ENCODE measurements at regions not wholly inside any gene's neighbourhood (a gene's known extent, or its start where the extent isn't known, plus 50 kb on each side); places are given as distances from the start of the nearest gene placed in this dataset.

DNA sequence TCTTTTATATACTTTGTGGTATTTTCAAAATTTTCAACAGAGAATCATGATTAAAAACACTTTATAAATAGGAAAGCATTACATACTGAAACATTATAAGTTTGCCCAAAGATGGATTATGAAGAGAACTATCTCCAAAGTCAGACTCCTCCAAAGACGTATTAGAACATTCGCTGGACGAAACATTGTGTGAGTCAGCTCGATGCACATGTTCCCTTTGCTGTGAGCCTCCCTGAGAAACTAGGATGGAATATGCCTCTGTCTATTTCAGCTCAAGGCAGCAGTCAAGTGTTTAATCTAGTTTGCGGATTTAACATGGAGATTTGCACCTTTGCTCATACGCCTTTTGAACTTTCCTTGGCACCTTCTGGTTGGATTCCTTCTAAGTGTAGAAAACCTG is 92.2 kb upstream of the NCKAP5 start:
- Histone ChIP-seq H3K9ac (ENCODE audit: low read length in 3 of 3) (no peak overlapping the region), H3K4me1 (ENCODE audit: control insufficient read depth in 2 of 3, insufficient read depth in 2 of 3, low read depth in 1 of 3, low read length in 3 of 3) (no peaks in the 10 kb centered on the region), H3K27ac (ENCODE audit: low read depth in 2 of 2, low read length in 2 of 2) (no peak overlapping the region), H3K27me3 (ENCODE audit: control insufficient read depth, insufficient read depth, low read length) (no peaks in the 10 kb centered on the region), H3K9me3 (ENCODE audit: control insufficient read depth in 2 of 3, insufficient read depth in 1 of 3, low read length in 3 of 3) (no peaks in the 10 kb centered on the region), H3K4me3 (ENCODE audit: low read length in 3 of 3) (no peak overlapping the region), H3K36me3 (ENCODE audit: control insufficient read depth in 2 of 3, insufficient read depth in 3 of 3, low read length in 3 of 3) (no peaks in the 10 kb centered on the region)
- no peak for FAIRE-seq
- intact Hi-C loops (cut with DNase I) = no loop called here
- DNase-seq = no peak
- TF ChIP-seq, protein P1, sequence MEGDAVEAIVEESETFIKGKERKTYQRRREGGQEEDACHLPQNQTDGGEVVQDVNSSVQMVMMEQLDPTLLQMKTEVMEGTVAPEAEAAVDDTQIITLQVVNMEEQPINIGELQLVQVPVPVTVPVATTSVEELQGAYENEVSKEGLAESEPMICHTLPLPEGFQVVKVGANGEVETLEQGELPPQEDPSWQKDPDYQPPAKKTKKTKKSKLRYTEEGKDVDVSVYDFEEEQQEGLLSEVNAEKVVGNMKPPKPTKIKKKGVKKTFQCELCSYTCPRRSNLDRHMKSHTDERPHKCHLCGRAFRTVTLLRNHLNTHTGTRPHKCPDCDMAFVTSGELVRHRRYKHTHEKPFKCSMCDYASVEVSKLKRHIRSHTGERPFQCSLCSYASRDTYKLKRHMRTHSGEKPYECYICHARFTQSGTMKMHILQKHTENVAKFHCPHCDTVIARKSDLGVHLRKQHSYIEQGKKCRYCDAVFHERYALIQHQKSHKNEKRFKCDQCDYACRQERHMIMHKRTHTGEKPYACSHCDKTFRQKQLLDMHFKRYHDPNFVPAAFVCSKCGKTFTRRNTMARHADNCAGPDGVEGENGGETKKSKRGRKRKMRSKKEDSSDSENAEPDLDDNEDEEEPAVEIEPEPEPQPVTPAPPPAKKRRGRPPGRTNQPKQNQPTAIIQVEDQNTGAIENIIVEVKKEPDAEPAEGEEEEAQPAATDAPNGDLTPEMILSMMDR (IDR thresholded peaks at IDR 0.05; ENCODE audit: borderline replicate concordance, extremely low read depth, insufficient read depth) = no peak

DNA sequence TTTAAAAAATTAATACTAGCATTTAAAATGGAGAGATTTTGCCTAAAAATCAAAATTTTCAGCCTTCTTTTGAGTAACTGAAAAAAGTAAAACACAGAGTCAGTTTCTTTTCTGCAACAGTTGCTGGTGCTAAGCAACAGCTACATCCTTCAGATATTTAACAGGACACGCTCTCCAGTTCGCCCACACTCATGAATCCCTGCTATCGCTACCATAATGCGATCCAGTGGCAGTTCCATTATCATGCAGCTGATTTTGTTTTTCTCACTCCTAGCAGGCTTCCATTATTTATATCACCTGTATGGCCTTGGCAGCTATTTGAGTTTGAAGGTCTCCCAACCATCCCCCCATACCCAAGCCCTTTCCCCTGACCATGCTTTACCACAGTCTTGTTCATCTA is 93.1 kb upstream of the NCKAP5 start:
- FAIRE-seq = no peak
- H3K4me3 ChIP-seq (ENCODE audit: low read length in 3 of 3) = no peak overlapping the region
- no peaks in the 10 kb centered on the region for H3K4me1 ChIP-seq (ENCODE audit: control insufficient read depth in 2 of 3, insufficient read depth in 2 of 3, low read depth in 1 of 3, low read length in 3 of 3)
- intact Hi-C loops (cut with DNase I) = no loop called here
- no peak overlapping the region for H3K9ac ChIP-seq (ENCODE audit: low read length in 3 of 3)
- no peaks in the 10 kb centered on the region for H3K36me3 ChIP-seq (ENCODE audit: control insufficient read depth in 2 of 3, insufficient read depth in 3 of 3, low read length in 3 of 3)
- no peaks in the 10 kb centered on the region for H3K27me3 ChIP-seq (ENCODE audit: control insufficient read depth, insufficient read depth, low read length)
- no peaks in the 10 kb centered on the region for H3K9me3 ChIP-seq (ENCODE audit: control insufficient read depth in 2 of 3, insufficient read depth in 1 of 3, low read length in 3 of 3)
- TF ChIP-seq, protein P1 (IDR thresholded peaks at IDR 0.05; ENCODE audit: borderline replicate concordance, extremely low read depth, insufficient read depth) = no peak
- H3K27ac ChIP-seq (ENCODE audit: low read depth in 2 of 2, low read length in 2 of 2) = no peak overlapping the region
- no peak for DNase-seq

DNA sequence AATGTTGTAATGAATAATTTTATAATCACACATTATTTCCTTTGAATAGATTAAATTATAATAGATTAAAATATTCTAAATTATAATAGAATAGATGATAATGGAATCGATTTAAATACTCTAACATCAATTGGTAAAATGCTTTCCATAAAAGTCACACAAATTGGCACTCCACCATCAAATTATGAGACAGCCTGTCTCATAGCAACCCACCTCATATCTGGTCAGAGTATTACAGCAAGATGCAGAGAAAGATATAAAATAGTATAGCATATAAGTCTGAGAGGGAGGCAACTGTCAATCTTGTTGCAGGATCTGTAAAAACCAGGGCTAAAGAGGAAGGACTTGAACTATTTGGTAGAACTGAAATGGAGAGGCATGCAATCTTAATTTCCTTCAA is 98.4 kb upstream of the NCKAP5 start:
- Histone ChIP-seq H3K9me3 (ENCODE audit: control insufficient read depth in 2 of 3, insufficient read depth in 1 of 3, low read length in 3 of 3) (peaks cover 0 to 6% (median 2%) of the 10 kb centered on the region in 3 donors), H3K27ac (ENCODE audit: low read depth in 2 of 2, low read length in 2 of 2) (no peak overlapping the region), H3K36me3 (ENCODE audit: control insufficient read depth in 2 of 3, insufficient read depth in 3 of 3, low read length in 3 of 3) (no peaks in the 10 kb centered on the region), H3K9ac (ENCODE audit: low read length in 3 of 3) (no peak overlapping the region), H3K4me1 (ENCODE audit: control insufficient read depth in 2 of 3, insufficient read depth in 2 of 3, low read depth in 1 of 3, low read length in 3 of 3) (no peaks in the 10 kb centered on the region), H3K4me3 (ENCODE audit: low read length in 3 of 3) (no peak overlapping the region), H3K27me3 (ENCODE audit: control insufficient read depth, insufficient read depth, low read length) (no peaks in the 10 kb centered on the region)
- no peak for FAIRE-seq
- DNase-seq = no peak
- intact Hi-C loops (cut with DNase I) = no loop called here
- TF ChIP-seq, protein P1 (IDR thresholded peaks at IDR 0.05; ENCODE audit: borderline replicate concordance, extremely low read depth, insufficient read depth) = no peak

DNA sequence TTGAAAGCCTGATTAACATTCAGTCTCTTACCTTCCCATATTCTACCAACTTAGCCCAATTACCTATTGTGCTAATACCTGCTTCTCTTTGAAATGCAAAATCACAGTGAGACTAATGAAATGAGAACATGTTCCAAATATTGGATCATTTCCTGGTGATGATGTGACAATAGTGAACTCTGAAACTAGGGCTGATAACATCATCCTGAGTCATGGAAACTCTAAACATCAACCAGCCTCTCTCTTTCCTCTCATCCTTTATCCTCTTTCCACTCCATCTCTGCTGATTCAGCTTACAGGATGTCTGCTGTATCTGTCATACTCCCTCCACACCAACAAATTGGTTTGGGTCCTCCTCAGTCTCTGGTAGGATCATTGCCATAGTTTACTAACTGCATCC is 98.8 kb upstream of the NCKAP5 start:
- Histone ChIP-seq H3K27me3 (ENCODE audit: control insufficient read depth, insufficient read depth, low read length) (no peaks in the 10 kb centered on the region), H3K9me3 (ENCODE audit: control insufficient read depth in 2 of 3, insufficient read depth in 1 of 3, low read length in 3 of 3) (peaks cover 0 to 6% (median 2%) of the 10 kb centered on the region in 3 donors), H3K4me1 (ENCODE audit: control insufficient read depth in 2 of 3, insufficient read depth in 2 of 3, low read depth in 1 of 3, low read length in 3 of 3) (no peaks in the 10 kb centered on the region), H3K9ac (ENCODE audit: low read length in 3 of 3) (no peak overlapping the region), H3K4me3 (ENCODE audit: low read length in 3 of 3) (no peak overlapping the region), H3K27ac (ENCODE audit: low read depth in 2 of 2, low read length in 2 of 2) (no peak overlapping the region), H3K36me3 (ENCODE audit: control insufficient read depth in 2 of 3, insufficient read depth in 3 of 3, low read length in 3 of 3) (no peaks in the 10 kb centered on the region)
- no peak for DNase-seq
- TF ChIP-seq, protein P1 (IDR thresholded peaks at IDR 0.05; ENCODE audit: borderline replicate concordance, extremely low read depth, insufficient read depth) = no peak
- no peak for FAIRE-seq
- intact Hi-C loops (cut with DNase I) = no loop called here
